HepG2 (cell line): ENCODE measurements at regions not wholly inside any gene's neighbourhood (a gene's known extent, or its start where the extent isn't known, plus 50 kb on each side); places are given as distances from the start of the nearest gene placed in this dataset.

ENCODE experiments used
- ATAC-seq: fragments of 200-7000 bp; cut with Tn5 transposase; 3 replicates; pipeline ENCODE4 v1.9.1; 2020; ENCODE audit warnings: mild to moderate bottlenecking, moderate library complexity
- BruUV-seq: library from RNA; stranded (reverse); fragments of 400-500 nt; replicated peaks from 2 replicates; lab custom pipeline; 2021; lab: Mats Ljungman, UMichigan
- CTCF ChIA-PET: fragments of 300-600 bp; formaldehyde crosslinking; extraction: SDS; loops from one replicate; lab custom pipeline; 2021; ENCODE audit warnings: low total read pairs, inconsistent platforms, low intra/inter-chr PET ratio; lab: Yijun Ruan, JAX
- POLR2A ChIA-PET: fragments of 350-600 bp; sonication (Branson Sonifier 250); formaldehyde crosslinking; loops from one replicate; lab custom pipeline; 2020; ENCODE audit warnings: antibody characterized with exemption, inconsistent platforms; lab: Yijun Ruan, JAX
- DNase-seq: peaks from one replicate; pipeline ENCODE4 v3.0.0-alpha.2; 2015; ENCODE audit warnings: low spot score
- FAIRE-seq: peaks from 3 replicates; lab custom pipeline; 2011; peaks lifted over from hg19 to GRCh38; lab: Jason Lieb, UNC
- H2AFZ ChIP-seq: one replicate; pipeline ENCODE4 v1.6.1; 2011; ENCODE audit warnings: low read length, inconsistent platforms
- H3K27ac ChIP-seq: fragments of 300-600 bp; 3 replicates; pipeline ENCODE4 v1.8.0; 2011; ENCODE audit warnings: mixed run types, mild to moderate bottlenecking, mixed read lengths, low read length, inconsistent platforms; ENCODE audit not compliant: insufficient read depth; ENCODE audit errors: extremely low read length
- H3K27me3 ChIP-seq, 2 experiments: fragments of 200-600 bp in 1 of 2; 2 replicates in 1 of 2; 3 replicates in 1 of 2; pipeline versions ENCODE4 v1.6.0 to v1.8.0; 2011; ENCODE audit warnings: low read length in 2 of 2, mild to moderate bottlenecking in 2 of 2, moderate library complexity in 2 of 2, inconsistent platforms in 1 of 2; ENCODE audit not compliant: insufficient read depth in 2 of 2, control insufficient read depth in 1 of 2
- H3K36me3 ChIP-seq, 2 experiments: fragments of 200-600 bp in 1 of 2; replicated peaks in 1 of 2; 2 replicates in 1 of 2; 3 replicates in 1 of 2; pipeline versions ENCODE4 v1.5.1 to v1.8.0; 2011; ENCODE audit warnings: low read length in 2 of 2, inconsistent platforms in 1 of 2; ENCODE audit not compliant: insufficient read depth in 2 of 2, control insufficient read depth in 1 of 2
- H3K4me1 ChIP-seq: 2 replicates; pipeline ENCODE4 v1.5.1; 2012; ENCODE audit warnings: low read length, inconsistent platforms; ENCODE audit not compliant: insufficient read depth
- H3K4me2 ChIP-seq: 2 replicates; pipeline ENCODE4 v1.6.0; 2011; ENCODE audit warnings: low read depth, low read length, inconsistent platforms
- H3K4me3 ChIP-seq, 3 experiments: fragments of 200-600 bp in 1 of 3; sonication (generic), shearing (Covaris generic) in 1 of 3; replicated peaks in 1 of 3; 2 replicates each; pipeline ENCODE4 v1.5.1; 2011 to 2016; ENCODE audit warnings: low read length in 3 of 3, inconsistent platforms in 2 of 3, low read depth in 2 of 3, mild to moderate bottlenecking in 2 of 3, control low read depth in 1 of 3, mixed read lengths in 1 of 3; ENCODE audit not compliant: insufficient read depth in 1 of 3
- H3K79me2 ChIP-seq: one replicate; pipeline ENCODE4 v1.6.1; 2011; ENCODE audit warnings: low read length, inconsistent platforms; ENCODE audit not compliant: insufficient read depth
- H3K9ac ChIP-seq: 2 replicates; pipeline ENCODE4 v1.6.0; 2011; ENCODE audit warnings: mild to moderate bottlenecking, low read depth, low read length, inconsistent platforms; ENCODE audit not compliant: insufficient read depth
- H3K9me3 ChIP-seq: 2 replicates; pipeline ENCODE4 v1.5.1; 2012; ENCODE audit warnings: mild to moderate bottlenecking, low read length
- H4K20me1 ChIP-seq: 2 replicates; pipeline ENCODE4 v1.6.0; 2011; ENCODE audit warnings: inconsistent platforms, mild to moderate bottlenecking, low read length, moderate library complexity; ENCODE audit not compliant: insufficient read depth
- EP300 ChIP-seq, 3 experiments: sonication (generic) in 1 of 3; formaldehyde crosslinking in 1 of 3; IDR thresholded peaks; 2 replicates each; pipeline versions ENCODE4 v1.5.1 to v1.6.1; 2011 to 2020; ENCODE audit warnings: low read depth in 2 of 3, low read length in 2 of 3, borderline replicate concordance in 1 of 3, improper control_type of control experiment in 1 of 3, mild to moderate bottlenecking in 1 of 3, missing genetic modification reagents in 1 of 3, moderate library complexity in 1 of 3
- EZH2 ChIP-seq: conservative IDR thresholded peaks from 2 replicates; pipeline ENCODE4 v1.6.1; 2012; ENCODE audit warnings: mild to moderate bottlenecking, low read depth, low read length, moderate library complexity
- KLF15 ChIP-seq: sonication (generic); formaldehyde crosslinking; IDR thresholded peaks from 2 replicates; pipeline ENCODE4 v1.8.1; 2023; ENCODE audit warnings: borderline replicate concordance, mild to moderate bottlenecking, inconsistent platforms, missing genetic modification reagents, mixed read lengths
- MAFK ChIP-seq, 2 experiments: IDR thresholded peaks in 1 of 2; conservative IDR thresholded peaks in 1 of 2; 2 replicates each; pipeline ENCODE4 v1.6.1; 2011; ENCODE audit warnings: improper control_type of control experiment in 2 of 2, low read length in 2 of 2
- PAF1 ChIP-seq: IDR thresholded peaks from 2 replicates; pipeline ENCODE4 v1.6.1; 2016; ENCODE audit warnings: missing genetic modification reagents, missing compliant biosample characterization
- SMAD9 ChIP-seq: sonication (generic); formaldehyde crosslinking; IDR thresholded peaks from 2 replicates; pipeline ENCODE4 v1.5.1; 2020; ENCODE audit warnings: mild to moderate bottlenecking, missing genetic modification reagents
- ZFP90 ChIP-seq: sonication (generic); formaldehyde crosslinking; IDR thresholded peaks from 2 replicates; pipeline ENCODE4 v1.8.0; 2022; ENCODE audit warnings: missing genetic modification reagents, mild to moderate bottlenecking, inconsistent platforms, borderline replicate concordance
- ZFYVE20 ChIP-seq: sonication (generic); formaldehyde crosslinking; IDR thresholded peaks from 2 replicates; pipeline ENCODE4 v1.8.0; 2023; ENCODE audit warnings: low read depth, mild to moderate bottlenecking, moderate library complexity, missing genetic modification reagents, borderline replicate concordance
- ZNF326 ChIP-seq: sonication (generic); formaldehyde crosslinking; IDR thresholded peaks from 2 replicates; pipeline ENCODE4 v1.4.0; 2020; ENCODE audit warnings: missing genetic modification reagents, borderline replicate concordance
- ZNF879 ChIP-seq: sonication (generic); formaldehyde crosslinking; IDR thresholded peaks from 2 replicates; pipeline ENCODE4 v1.8.1; 2023; ENCODE audit warnings: missing genetic modification reagents
- WGBS: methylation state at CpG from one replicate; pipeline ENCODE4 v1.1.6; 2017; ENCODE audit warnings: low lambda C conversion rate; 5-methylcytosine and 5-hydroxymethylcytosine counted together
- in situ Hi-C: cut with HindIII; loops from 2 replicates; pipeline ENCODE4 v1.10.0; 2017; ENCODE audit warnings: low pct_unique_long_range_greater_than_20kb; ENCODE audit not compliant: extremely low pct_ligation_motif_present
- intact Hi-C: fragments of 100-400 bp; cut with micrococcal nuclease; formaldehyde crosslinking; loops from one replicate; pipeline ENCODE4 v1.10.0; 2022; ENCODE audit not compliant: unreplicated experiment

- no peak overlapping the region for H2AFZ ChIP-seq
- BruUV-seq = no TSS peak
- no peak for DNase-seq
- TF ChIP-seq MAFK (conservative IDR thresholded peaks at IDR 0.05 in 1 of 2, IDR thresholded peaks at IDR 0.05 in 1 of 2; ENCODE audit: low read length in 2 of 2) (no peak), SMAD9 (CRISPR knock-in tag) (no peak), EP300 (IDR thresholded peaks at IDR 0.05; ENCODE audit: low read depth in 2 of 2, low read length in 2 of 2) (no peak), EP300 (CRISPR knock-in tag; IDR thresholded peaks at IDR 0.05; ENCODE audit: borderline replicate concordance) (no peak), ZNF879 (CRISPR knock-in tag) (no peak), KLF15 (CRISPR knock-in tag) (no peak), ZFP90 (CRISPR knock-in tag) (no peak), PAF1 (no peak), ZNF326 (CRISPR knock-in tag) (no peak), ZFYVE20 (CRISPR knock-in tag) (no peak), EZH2 (no peak)
- TF ChIP-seq, all 625 proteins: peak for 0
- no peak overlapping the region for H3K4me3 ChIP-seq
- ATAC-seq = no peak
- no peaks in the 10 kb centered on the region for H3K36me3 ChIP-seq
- 48% methylated on average over 37 of the region's 58 CpGs for WGBS
- no peaks in the 10 kb centered on the region for H3K79me2 ChIP-seq
- H3K9me3 ChIP-seq = peaks cover 59% of the 10 kb centered on the region
- H3K4me1 ChIP-seq = no peaks in the 10 kb centered on the region
- FAIRE-seq = no peak
- no peak overlapping the region for H3K4me2 ChIP-seq
- H3K27ac ChIP-seq = no peak overlapping the region
- H3K27me3 ChIP-seq = no peaks in the 10 kb centered on the region
- intact Hi-C loops (no loop called here), in situ Hi-C loops (no loop called here)
- CTCF ChIA-PET = no interaction called here
- POLR2A ChIA-PET = no interaction called here
- no peaks in the 10 kb centered on the region for H4K20me1 ChIP-seq
- H3K9ac ChIP-seq = no peak overlapping the region
These were observed 1960.9 kb upstream of the DEFB115 start for GRCh38 chr20:29296256-29297230.
